Activated T-helper 1 cell treated with anti-CD3 and anti-CD28 coated beads, Interleukin-2, amount 50 U/mL, for 16 hours (primary cell): ENCODE measurements at regions not wholly inside any gene's neighbourhood (a gene's known extent, or its start where the extent isn't known, plus 50 kb on each side); places are given as distances from the start of the nearest gene placed in this dataset.

ENCODE experiments used
- DNase-seq, 2 donors: peaks; one replicate each; pipeline ENCODE4 v3.0.0-alpha.2; 2020; ENCODE audit warnings: low read depth in 1 of 2, low spot score in 1 of 2

GRCh38 chr11:59302991-59303390 lies 55.7 kb upstream of the OR5AN1 start:
- DNase-seq = no peak

- DNase-seq = no peak
Measured at GRCh38 chr11:59295435-59295834, 63.3 kb upstream of the OR5AN1 start.

DNA sequence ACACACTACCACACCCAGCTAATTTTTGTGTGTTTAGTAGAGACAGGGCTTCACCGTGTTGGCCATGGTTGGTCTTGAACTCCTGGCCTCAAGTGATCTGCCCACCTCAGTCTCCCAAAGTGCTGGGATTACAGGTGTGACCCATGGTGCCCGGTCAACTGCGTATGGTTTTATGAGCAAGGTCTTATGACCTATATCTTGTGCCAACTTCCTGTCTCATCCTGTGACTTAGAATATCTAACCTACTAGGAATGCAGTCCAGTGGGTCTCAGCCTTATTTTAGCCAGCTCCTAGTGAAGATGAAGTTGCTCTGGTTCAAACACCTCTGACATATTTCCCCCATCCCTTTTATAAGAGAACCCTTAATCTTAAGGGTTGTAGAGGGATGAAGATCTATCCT lies 66.1 kb upstream of the OR5AN1 start:
- no peak for DNase-seq

GRCh38 chr11:59291228-59291627 lies 67.5 kb upstream of the OR5AN1 start:
- DNase-seq = no peak

- DNase-seq = no peak
Measured at GRCh38 chr11:59289356-59290181, 69.1 kb upstream of the OR5AN1 start.

- no peak for DNase-seq
Measured at GRCh38 chr11:59285716-59286260, 72.9 kb upstream of the OR5AN1 start.

- no peak for DNase-seq
Measured at GRCh38 chr11:59284773-59285129, 72.0 kb upstream of the MPEG1 start.

- DNase-seq = peak in 1 of 2 donors; percentile 14
Measured at GRCh38 chr11:59283825-59284772, 71.4 kb upstream of the MPEG1 start.

- no peak for DNase-seq
Measured at GRCh38 chr11:59283311-59283710, 70.6 kb upstream of the MPEG1 start.

DNA sequence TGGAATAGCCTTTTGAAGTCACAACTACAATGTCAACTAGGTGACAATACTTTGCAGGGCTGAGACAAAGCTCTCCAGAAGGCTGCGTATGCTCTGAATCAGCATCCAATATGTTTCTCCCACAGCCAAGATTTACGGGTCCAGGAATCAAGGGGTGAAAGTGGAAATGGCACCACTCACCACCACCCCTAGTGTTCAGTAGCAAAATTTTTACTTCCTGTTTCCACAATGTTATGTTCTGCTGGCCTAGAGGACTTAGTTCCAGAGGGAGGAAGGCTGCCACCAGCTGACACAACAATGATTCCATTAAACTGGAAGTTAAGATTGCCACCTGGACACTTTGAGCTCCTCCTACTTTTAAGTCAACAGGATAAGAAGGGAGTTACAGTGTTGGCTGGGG lies 68.5 kb upstream of the MPEG1 start:
- DNase-seq = no peak

GRCh38 chr11:59273373-59273841 lies 60.7 kb upstream of the MPEG1 start:
- DNase-seq = no peak

DNA sequence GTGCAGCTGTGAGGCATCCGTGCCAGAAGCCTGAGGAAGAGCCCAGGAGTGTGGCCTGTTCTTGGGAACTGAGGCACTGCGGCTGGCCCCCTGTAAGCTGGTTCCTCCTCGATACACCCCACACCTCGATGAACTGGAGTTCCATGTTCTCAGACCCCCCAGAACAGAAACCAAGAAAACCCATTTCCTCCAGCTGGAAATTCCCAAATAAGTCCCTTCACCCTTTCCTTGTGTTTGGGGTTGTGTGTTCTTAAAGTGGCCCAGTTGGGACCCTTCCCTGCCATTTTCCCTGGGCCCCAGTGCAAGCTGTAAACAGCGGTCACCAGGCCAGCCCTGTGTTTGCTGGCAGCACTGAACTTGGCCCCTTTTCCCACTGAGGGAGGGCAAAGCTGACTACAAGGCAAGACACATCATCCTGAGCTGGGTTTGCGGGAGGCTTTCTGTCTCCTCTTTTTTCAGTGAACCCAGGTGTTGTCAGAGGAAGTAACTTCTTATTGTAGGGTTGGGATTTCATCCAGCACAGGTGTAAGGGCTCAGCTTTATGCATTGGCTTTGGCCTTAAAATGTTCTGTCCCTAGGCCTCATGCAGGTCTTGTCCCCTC lies 60.1 kb upstream of the MPEG1 start:
- DNase-seq = no peak

DNA sequence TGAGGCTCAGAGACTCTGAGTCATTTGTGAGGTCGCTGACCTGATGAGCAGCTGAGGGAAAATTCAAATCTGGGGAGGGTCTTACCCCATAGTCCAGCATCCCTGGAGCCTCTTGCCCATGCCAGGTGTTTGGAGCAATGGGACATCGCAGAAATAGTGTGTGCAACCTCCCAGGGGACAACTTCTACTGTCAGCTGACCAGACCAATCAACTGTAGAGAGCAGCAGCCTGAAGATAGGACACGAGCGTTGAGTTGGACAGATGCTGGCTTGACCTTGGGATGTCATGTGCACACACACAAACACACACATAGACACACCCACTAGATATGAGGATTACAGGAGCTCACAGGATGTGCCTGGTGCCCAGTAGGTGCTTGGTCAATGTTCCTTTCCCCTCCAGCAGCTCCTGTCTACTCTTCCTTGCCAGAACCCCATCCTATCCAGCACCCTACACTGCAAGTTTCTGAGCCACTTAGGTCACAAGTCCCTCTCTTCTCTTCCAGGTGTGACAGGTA lies 59.1 kb upstream of the MPEG1 start:
- no peak for DNase-seq

DNA sequence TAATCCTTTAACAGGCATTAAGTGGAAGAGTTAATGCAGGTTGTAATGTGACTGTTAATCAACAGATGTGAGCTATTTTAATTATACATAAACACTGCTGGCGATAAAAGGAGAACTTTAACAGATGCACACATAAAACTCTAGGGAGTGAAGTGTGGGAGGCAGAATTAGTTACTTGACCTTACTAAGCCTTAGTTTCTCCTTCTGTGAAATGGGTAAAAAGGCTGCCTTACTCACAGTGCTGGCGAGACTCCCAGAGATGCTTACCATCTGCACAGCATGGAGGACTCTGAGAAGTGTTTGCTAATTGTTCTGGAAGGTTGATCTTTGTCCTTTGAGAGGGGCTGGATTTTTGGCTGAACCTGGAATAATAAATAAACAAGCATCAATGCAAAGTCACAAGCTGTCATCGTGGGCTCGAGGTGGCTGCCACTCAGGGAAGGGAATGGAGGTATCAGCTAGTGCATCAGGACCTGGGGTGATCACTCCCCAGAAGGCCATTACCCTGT lies 58.6 kb upstream of the MPEG1 start:
- DNase-seq = no peak

- DNase-seq = no peak
Measured at GRCh38 chr11:59267736-59268475, 55.2 kb upstream of the MPEG1 start.

- no peak for DNase-seq
Measured at GRCh38 chr11:59267196-59267595, 54.5 kb upstream of the MPEG1 start.

DNA sequence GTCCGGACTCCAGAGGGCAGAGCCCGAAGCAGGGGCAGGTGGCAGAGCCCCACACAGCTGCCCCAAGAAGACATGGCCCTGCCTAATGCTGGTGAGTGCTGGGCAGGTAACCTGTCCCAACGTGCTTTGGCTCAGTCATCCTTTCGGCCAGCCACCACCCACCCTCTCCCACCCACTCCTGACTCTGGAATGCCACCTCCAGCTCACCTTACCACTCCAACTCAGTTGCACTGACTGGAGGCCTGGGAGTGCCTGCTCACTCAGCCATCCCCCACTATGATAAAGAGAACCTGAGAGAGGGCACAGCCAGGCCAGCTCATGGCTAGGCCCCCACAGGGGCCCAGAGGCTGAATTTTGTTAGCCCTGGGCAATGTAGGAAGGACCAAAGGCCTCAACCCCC lies 53.8 kb upstream of the MPEG1 start:
- DNase-seq = no peak

- no peak for DNase-seq
Measured at GRCh38 chr11:59265735-59266134, 53.0 kb upstream of the MPEG1 start.

DNA sequence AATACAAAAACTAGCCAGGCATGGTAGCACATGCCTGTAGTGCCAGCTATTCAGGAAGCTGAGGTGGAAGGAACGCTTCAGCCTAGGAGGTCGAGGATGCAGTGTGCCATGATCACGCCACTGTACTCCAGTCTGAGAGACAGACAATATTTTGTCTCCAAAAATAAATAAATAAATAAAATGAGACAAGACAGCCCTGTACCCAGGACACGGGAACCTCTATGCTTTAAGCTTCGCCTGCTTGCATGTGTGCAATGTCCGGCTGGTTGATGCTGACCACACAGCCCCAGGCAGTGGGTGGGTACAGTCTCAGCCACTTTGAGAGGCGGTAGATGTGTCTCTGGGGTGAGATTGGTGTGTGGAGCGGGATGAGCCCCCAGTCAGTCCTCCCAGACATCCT lies 52.0 kb upstream of the MPEG1 start:
- DNase-seq = no peak

GRCh38 chr11:59263225-59263894 lies 50.6 kb upstream of the MPEG1 start:
- DNase-seq = no peak
